ENCODE measurements at regions not wholly inside any gene's neighbourhood (a gene's known extent, or its start where the extent isn't known, plus 50 kb on each side); places are given as distances from the start of the nearest gene placed in this dataset.

GRCh38 chr13:39100996-39101738 lies 62.9 kb downstream of the NHLRC3 start:
- TF ChIP-seq CTCF (IDR thresholded peaks at IDR 0.05; ENCODE audit: low read length, missing control alignments) = no peak
- DNase-seq (ENCODE audit: low read depth) = peak; percentile 27
- no peak overlapping the region for H3K4me3 ChIP-seq (replicated peaks; ENCODE audit: low read depth, low read length)

- no peak overlapping the region for H3K4me3 ChIP-seq (replicated peaks; ENCODE audit: low read depth, low read length)
- no peak for TF ChIP-seq CTCF (IDR thresholded peaks at IDR 0.05; ENCODE audit: low read length, missing control alignments)
- no peak for DNase-seq (ENCODE audit: low read depth)
Observed at GRCh38 chr13:39102981-39103490, 64.8 kb downstream of the NHLRC3 start.

- no peak overlapping the region for H3K4me3 ChIP-seq (replicated peaks; ENCODE audit: low read depth, low read length)
- no peak for TF ChIP-seq CTCF (IDR thresholded peaks at IDR 0.05; ENCODE audit: low read length, missing control alignments)
- peak; percentile 42 for DNase-seq (ENCODE audit: low read depth)
Observed at GRCh38 chr13:39105110-39105509, 66.9 kb downstream of the NHLRC3 start.

- no peak overlapping the region for H3K4me3 ChIP-seq (replicated peaks; ENCODE audit: low read depth, low read length)
- TF ChIP-seq CTCF (IDR thresholded peaks at IDR 0.05; ENCODE audit: low read length, missing control alignments) = no peak
- peak; percentile 3 for DNase-seq (ENCODE audit: low read depth)
Observed at GRCh38 chr13:39106216-39107005, 68.2 kb downstream of the NHLRC3 start.

GRCh38 chr13:39107561-39107960 lies 69.3 kb downstream of the NHLRC3 start:
- no peak overlapping the region for H3K4me3 ChIP-seq (replicated peaks; ENCODE audit: low read depth, low read length)
- TF ChIP-seq CTCF (IDR thresholded peaks at IDR 0.05; ENCODE audit: low read length, missing control alignments) = no peak
- DNase-seq (ENCODE audit: low read depth) = no peak

GRCh38 chr13:39108783-39109182 lies 70.5 kb downstream of the NHLRC3 start:
- no peak for TF ChIP-seq CTCF (IDR thresholded peaks at IDR 0.05; ENCODE audit: low read length, missing control alignments)
- H3K4me3 ChIP-seq (replicated peaks; ENCODE audit: low read depth, low read length) = no peak overlapping the region

More at GRCh38 chr13:39108783-39109182, 70.5 kb downstream of the NHLRC3 start:
- no peak for DNase-seq (ENCODE audit: low read depth)
